Muscle layer of colon (tissue), 2 donors: ENCODE measurements at regions not wholly inside any gene's neighbourhood (a gene's known extent, or its start where the extent isn't known, plus 50 kb on each side); places are given as distances from the start of the nearest gene placed in this dataset.
"Not testable (repeated sequence)": the region's sequence is repeated elsewhere in the genome, so short reads cannot be mapped to it uniquely, and the experiment has no call there.

Experiments
- H3K27ac ChIP-seq: one replicate; pipeline ENCODE4 v1.7.0; 2013; ENCODE audit warnings: low read depth, mild to moderate bottlenecking, low read length, moderate library complexity
- H3K27me3 ChIP-seq, 2 donors: one replicate each; pipeline ENCODE4 v1.7.0; 2013; ENCODE audit warnings: low read length in 2 of 2, mild to moderate bottlenecking in 2 of 2; ENCODE audit not compliant: insufficient read depth in 2 of 2, control insufficient read depth in 1 of 2
- H3K36me3 ChIP-seq: one replicate; pipeline ENCODE4 v1.7.0; 2013; ENCODE audit warnings: mild to moderate bottlenecking, low read length; ENCODE audit not compliant: insufficient read depth
- H3K4me1 ChIP-seq: one replicate; pipeline ENCODE4 v1.7.0; 2013; ENCODE audit warnings: mild to moderate bottlenecking, low read length; ENCODE audit not compliant: insufficient read depth
- H3K4me3 ChIP-seq, 2 donors: one replicate each; pipeline ENCODE4 v1.7.0; 2013; ENCODE audit warnings: low read length in 2 of 2, low read depth in 1 of 2, mild to moderate bottlenecking in 1 of 2, moderate library complexity in 1 of 2
- H3K9ac ChIP-seq: one replicate; pipeline ENCODE4 v1.7.0; 2013; ENCODE audit warnings: low read length
- H3K9me3 ChIP-seq: one replicate; pipeline ENCODE4 v1.7.0; 2013; ENCODE audit warnings: mild to moderate bottlenecking, low read length
- donor health status: abdominal sarcoma.
- donor health status: Adenocarcinoma of cecum.

- H3K27me3 ChIP-seq: no peaks in the 10 kb centered on the region
- no peaks in the 10 kb centered on the region for H3K4me1 ChIP-seq
- H3K36me3 ChIP-seq: no peaks in the 10 kb centered on the region
- no peaks in the 10 kb centered on the region for H3K9me3 ChIP-seq
- no peak overlapping the region for H3K27ac ChIP-seq
- no peak overlapping the region for H3K4me3 ChIP-seq
- no peak overlapping the region for H3K9ac ChIP-seq
Measured at GRCh38 chr18:5717256-5717655, 173.5 kb upstream of the EPB41L3 start.

GRCh38 chr18:5710676-5711075 lies 166.9 kb upstream of the EPB41L3 start:
- H3K4me3 ChIP-seq: no peak overlapping the region

GRCh38 chr18:5710235-5710634 lies 166.4 kb upstream of the EPB41L3 start:
- no peaks in the 10 kb centered on the region for H3K27me3 ChIP-seq
- H3K4me3 ChIP-seq: no peak overlapping the region
- H3K36me3 ChIP-seq: no peaks in the 10 kb centered on the region
- H3K9me3 ChIP-seq: no peaks in the 10 kb centered on the region
- no peak overlapping the region for H3K27ac ChIP-seq
- no peak overlapping the region for H3K9ac ChIP-seq
- H3K4me1 ChIP-seq: no peaks in the 10 kb centered on the region

More at GRCh38 chr18:5710676-5711075, 166.9 kb upstream of the EPB41L3 start:
- no peaks in the 10 kb centered on the region for H3K36me3 ChIP-seq
- no peak overlapping the region for H3K27ac ChIP-seq
- no peaks in the 10 kb centered on the region for H3K4me1 ChIP-seq
- no peak overlapping the region for H3K9ac ChIP-seq
- no peaks in the 10 kb centered on the region for H3K9me3 ChIP-seq
- H3K27me3 ChIP-seq: no peaks in the 10 kb centered on the region

GRCh38 chr18:5709476-5710095 lies 165.8 kb upstream of the EPB41L3 start:
- Histone ChIP-seq H3K4me3 (no peak overlapping the region), H3K27me3 (no peaks in the 10 kb centered on the region), H3K9me3 (no peaks in the 10 kb centered on the region), H3K4me1 (no peaks in the 10 kb centered on the region), H3K27ac (no peak overlapping the region), H3K9ac (no peak overlapping the region), H3K36me3 (no peaks in the 10 kb centered on the region)

- H3K4me3 ChIP-seq: no peak overlapping the region
- no peaks in the 10 kb centered on the region for H3K4me1 ChIP-seq
- no peak overlapping the region for H3K9ac ChIP-seq
- H3K36me3 ChIP-seq: no peaks in the 10 kb centered on the region
- H3K9me3 ChIP-seq: no peaks in the 10 kb centered on the region
- no peak overlapping the region for H3K27ac ChIP-seq
- H3K27me3 ChIP-seq: no peaks in the 10 kb centered on the region
Measured at GRCh38 chr18:5707586-5707985, 163.8 kb upstream of the EPB41L3 start.

GRCh38 chr18:5705393-5705792 lies 161.6 kb upstream of the EPB41L3 start:
- Histone ChIP-seq H3K27me3 (no peaks in the 10 kb centered on the region), H3K36me3 (no peaks in the 10 kb centered on the region), H3K4me3 (no peak overlapping the region), H3K4me1 (no peaks in the 10 kb centered on the region), H3K9me3 (no peaks in the 10 kb centered on the region), H3K27ac (no peak overlapping the region), H3K9ac (no peak overlapping the region)

GRCh38 chr18:5704847-5705246 lies 161.1 kb upstream of the EPB41L3 start:
- H3K27me3 ChIP-seq: no peaks in the 10 kb centered on the region
- no peaks in the 10 kb centered on the region for H3K36me3 ChIP-seq
- no peaks in the 10 kb centered on the region for H3K9me3 ChIP-seq
- no peak overlapping the region for H3K27ac ChIP-seq
- no peak overlapping the region for H3K4me3 ChIP-seq
- H3K9ac ChIP-seq: no peak overlapping the region
- no peaks in the 10 kb centered on the region for H3K4me1 ChIP-seq

GRCh38 chr18:5702016-5702415 lies 158.2 kb upstream of the EPB41L3 start:
- not testable (repeated sequence) for H3K9ac ChIP-seq, H3K4me1 ChIP-seq, H3K36me3 ChIP-seq, H3K27ac ChIP-seq, H3K4me3 ChIP-seq, H3K27me3 ChIP-seq, H3K9me3 ChIP-seq

GRCh38 chr18:5693699-5694294 lies 150.0 kb upstream of the EPB41L3 start:
- no peaks in the 10 kb centered on the region for H3K9me3 ChIP-seq
- no peak overlapping the region for H3K27ac ChIP-seq
- no peak overlapping the region for H3K9ac ChIP-seq
- H3K4me3 ChIP-seq: no peak overlapping the region
- no peaks in the 10 kb centered on the region for H3K27me3 ChIP-seq
- H3K4me1 ChIP-seq: no peaks in the 10 kb centered on the region
- no peaks in the 10 kb centered on the region for H3K36me3 ChIP-seq

- Histone ChIP-seq H3K9ac (no peak overlapping the region), H3K36me3 (no peaks in the 10 kb centered on the region), H3K4me1 (no peaks in the 10 kb centered on the region), H3K4me3 (no peak overlapping the region), H3K27me3 (no peaks in the 10 kb centered on the region), H3K9me3 (no peaks in the 10 kb centered on the region), H3K27ac (no peak overlapping the region)
Measured at GRCh38 chr18:5678779-5679406, 135.1 kb upstream of the EPB41L3 start.

- no peaks in the 10 kb centered on the region for H3K4me1 ChIP-seq
Measured at GRCh38 chr18:5678278-5678677, 134.5 kb upstream of the EPB41L3 start.

GRCh38 chr18:5673616-5674015 lies 129.8 kb upstream of the EPB41L3 start:
- no peaks in the 10 kb centered on the region for H3K9me3 ChIP-seq
- H3K27ac ChIP-seq: no peak overlapping the region
- H3K27me3 ChIP-seq: no peaks in the 10 kb centered on the region
- no peak overlapping the region for H3K4me3 ChIP-seq
- no peaks in the 10 kb centered on the region for H3K36me3 ChIP-seq
- H3K4me1 ChIP-seq: no peaks in the 10 kb centered on the region
- H3K9ac ChIP-seq: no peak overlapping the region

More at GRCh38 chr18:5678278-5678677, 134.5 kb upstream of the EPB41L3 start:
- no peak overlapping the region for H3K9ac ChIP-seq
- no peak overlapping the region for H3K4me3 ChIP-seq
- no peak overlapping the region for H3K27ac ChIP-seq
- H3K9me3 ChIP-seq: no peaks in the 10 kb centered on the region
- no peaks in the 10 kb centered on the region for H3K36me3 ChIP-seq
- H3K27me3 ChIP-seq: no peaks in the 10 kb centered on the region
